ENCODE measurements at regions not wholly inside any gene's neighbourhood (a gene's known extent, or its start where the extent isn't known, plus 50 kb on each side); places are given as distances from the start of the nearest gene placed in this dataset.

- ChIA-PET CTCF (no interaction called here), POLR2A (no interaction called here)
- no peak for DNase-seq (ENCODE audit: low read depth, low spot score)
- no peak overlapping the region for H3K4me3 ChIP-seq (ENCODE audit: low read depth, low read length)
- no peak for TF ChIP-seq CTCF (IDR thresholded peaks at IDR 0.05; ENCODE audit: insufficient read depth, low read length, missing control alignments)
Observed at GRCh38 chr4:34880246-34880645, 1364.1 kb downstream of the ARAP2 start.

- no peak overlapping the region for H3K4me3 ChIP-seq (ENCODE audit: low read depth, low read length)
- no peak for DNase-seq (ENCODE audit: low read depth, low spot score)
- TF ChIP-seq CTCF (IDR thresholded peaks at IDR 0.05; ENCODE audit: insufficient read depth, low read length, missing control alignments), result no peak
- POLR2A ChIA-PET, result no interaction called here
- CTCF ChIA-PET, result no interaction called here
Observed at GRCh38 chr4:34891892-34892291, 1352.4 kb downstream of the ARAP2 start.

GRCh38 chr4:34893382-34893781 is 1350.9 kb downstream of the ARAP2 start:
- H3K4me3 ChIP-seq (ENCODE audit: low read depth, low read length), result no peak overlapping the region
- DNase-seq (ENCODE audit: low read depth, low spot score), result no peak
- no peak for TF ChIP-seq CTCF (IDR thresholded peaks at IDR 0.05; ENCODE audit: insufficient read depth, low read length, missing control alignments)
- ChIA-PET CTCF (no interaction called here), POLR2A (no interaction called here)

- TF ChIP-seq CTCF (IDR thresholded peaks at IDR 0.05; ENCODE audit: insufficient read depth, low read length, missing control alignments), result no peak
- no peak for DNase-seq (ENCODE audit: low read depth, low spot score)
- H3K4me3 ChIP-seq (ENCODE audit: low read depth, low read length), result no peak overlapping the region
- CTCF ChIA-PET, result no interaction called here
- POLR2A ChIA-PET, result no interaction called here
Observed at GRCh38 chr4:34920032-34920431, 1324.3 kb downstream of the ARAP2 start.

GRCh38 chr4:34921391-34921790 is 1322.9 kb downstream of the ARAP2 start:
- no peak for DNase-seq (ENCODE audit: low read depth, low spot score)
- ChIA-PET CTCF (no interaction called here), POLR2A (no interaction called here)
- no peak for TF ChIP-seq CTCF (IDR thresholded peaks at IDR 0.05; ENCODE audit: insufficient read depth, low read length, missing control alignments)
- H3K4me3 ChIP-seq (ENCODE audit: low read depth, low read length), result no peak overlapping the region

- H3K4me3 ChIP-seq (ENCODE audit: low read depth, low read length), result no peak overlapping the region
- no peak for DNase-seq (ENCODE audit: low read depth, low spot score)
- ChIA-PET CTCF (no interaction called here), POLR2A (no interaction called here)
- TF ChIP-seq CTCF (IDR thresholded peaks at IDR 0.05; ENCODE audit: insufficient read depth, low read length, missing control alignments), result no peak
Observed at GRCh38 chr4:34922325-34922724, 1322.0 kb downstream of the ARAP2 start.
